T-helper 1 cell treated with Interleukin-12 subunit alpha and Interleukin-12 subunit beta and Interleukin-4 antibody, amounts not matched to agents 30 ng/mL and 1 ng/mL, for 36 hours (primary cell): ENCODE measurements at regions not wholly inside any gene's neighbourhood (a gene's known extent, or its start where the extent isn't known, plus 50 kb on each side); places are given as distances from the start of the nearest gene placed in this dataset.
"Not testable (repeated sequence)": the region's sequence is repeated elsewhere in the genome, so short reads cannot be mapped to it uniquely, and the experiment has no call there.

Experiments
- intact Hi-C: fragments of 100-400 bp; cut with micrococcal nuclease; formaldehyde crosslinking; loops from one replicate; pipeline ENCODE4 v1.15.1; 2024

DNA sequence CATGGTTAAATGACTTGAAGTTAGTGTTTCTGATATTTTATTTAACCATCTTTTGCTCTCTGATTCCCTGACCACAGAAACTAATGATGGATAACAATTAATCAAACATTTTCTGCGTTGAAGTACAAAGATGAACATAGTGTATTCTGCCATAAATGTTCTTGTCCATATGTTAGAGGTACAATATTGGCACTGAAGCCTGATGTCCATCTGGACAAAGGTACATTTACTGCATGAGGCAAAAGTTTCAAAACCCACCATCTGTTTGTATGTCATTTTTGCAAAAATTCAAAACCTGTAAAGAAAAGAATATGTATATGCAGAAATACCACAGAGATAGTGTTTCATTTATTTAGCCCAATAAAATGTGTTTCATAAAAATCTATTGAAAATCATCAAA lies 861.5 kb downstream of the ANKRD7 start:
- intact Hi-C loops: no loop called here

DNA sequence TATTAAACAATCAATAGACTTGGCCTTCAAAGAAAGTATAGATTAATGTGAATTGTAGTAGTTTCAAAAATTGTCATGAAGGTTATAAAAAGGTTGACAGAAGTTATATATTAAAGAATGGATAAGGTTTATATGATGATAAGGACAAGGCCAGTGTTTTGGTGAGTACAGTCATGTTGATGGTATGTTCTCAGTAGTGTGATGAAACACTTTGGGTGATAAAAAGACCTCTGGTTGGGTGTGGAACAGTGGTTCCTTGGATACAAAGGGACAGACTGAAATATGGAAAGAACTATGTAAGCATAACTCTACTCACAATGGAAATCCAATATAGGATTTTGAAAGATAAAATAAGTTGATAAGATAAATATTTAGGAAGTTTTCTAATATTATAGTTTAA lies 866.3 kb downstream of the ANKRD7 start:
- intact Hi-C loops: no loop called here

GRCh38 chr7:119096683-119097082 lies 872.2 kb downstream of the ANKRD7 start:
- intact Hi-C loops: no loop called here

- intact Hi-C loops: not testable (repeated sequence)
These were observed 876.2 kb downstream of the ANKRD7 start for GRCh38 chr7:119100611-119101258.

- intact Hi-C loops: no loop called here
These were observed 877.8 kb downstream of the ANKRD7 start for GRCh38 chr7:119102291-119102690.

- intact Hi-C loops: no loop called here
These were observed 880.9 kb downstream of the ANKRD7 start for GRCh38 chr7:119105381-119105780.

GRCh38 chr7:119123326-119123725 lies 898.8 kb downstream of the ANKRD7 start:
- intact Hi-C loops: no loop called here

DNA sequence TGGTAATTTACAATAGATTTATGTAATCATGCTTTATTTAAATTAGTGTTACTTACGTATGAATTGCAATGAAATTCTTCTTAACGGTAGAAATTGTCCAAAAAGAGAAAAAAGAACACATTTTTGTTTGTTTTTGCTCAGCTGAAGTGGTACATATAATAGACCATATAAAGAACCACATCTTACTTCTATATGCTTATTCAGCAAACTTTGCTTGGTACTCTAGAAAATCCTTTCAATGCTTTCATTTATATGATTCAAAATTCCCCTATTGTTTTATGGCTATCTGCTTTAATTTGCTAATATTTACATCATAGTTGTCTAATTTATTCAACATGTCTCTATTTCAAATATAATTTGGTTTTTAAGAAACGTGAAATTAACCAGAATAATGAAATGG lies 903.2 kb downstream of the ANKRD7 start:
- intact Hi-C loops: no loop called here

DNA sequence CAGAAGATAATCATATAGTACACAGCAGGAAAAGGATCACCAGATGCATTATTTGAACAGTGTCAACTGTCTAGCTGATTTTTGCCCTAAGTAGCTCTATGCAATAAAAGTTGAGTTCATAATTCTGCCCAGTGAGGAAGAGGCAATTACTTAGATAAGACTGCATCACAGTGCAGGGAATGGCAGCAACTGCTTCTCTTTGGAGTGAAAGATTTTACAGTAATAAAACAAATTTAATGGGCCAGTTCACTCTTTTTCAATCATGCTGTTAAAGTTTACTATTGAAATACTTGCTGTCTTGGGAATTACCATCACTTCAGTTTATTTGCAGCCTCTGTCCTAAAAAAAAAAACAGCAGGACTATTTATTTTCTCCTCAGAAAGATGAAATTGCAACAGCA lies 907.9 kb downstream of the ANKRD7 start:
- intact Hi-C loops: no loop called here

GRCh38 chr7:119167431-119167830 lies 942.9 kb downstream of the ANKRD7 start:
- intact Hi-C loops: no loop called here

DNA sequence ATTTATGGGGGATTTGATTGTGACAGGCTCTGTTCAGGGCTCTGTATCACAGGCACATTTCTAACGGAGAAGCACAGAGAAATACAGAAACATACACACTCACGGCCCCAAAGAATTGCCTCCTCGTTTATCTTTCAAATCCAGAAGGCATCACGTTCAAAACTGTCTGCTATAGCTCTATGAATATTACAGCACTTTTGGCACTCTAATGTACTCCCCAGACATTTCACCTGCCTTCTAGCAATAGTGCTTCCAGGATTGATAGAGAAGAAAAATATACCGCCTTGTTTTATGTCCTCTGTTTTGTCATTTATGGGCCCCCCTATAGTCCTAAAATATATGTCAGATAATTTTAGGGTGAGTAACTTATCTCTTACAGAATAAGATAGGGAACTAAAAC lies 947.5 kb downstream of the ANKRD7 start:
- intact Hi-C loops: no loop called here

GRCh38 chr7:119175911-119176627 lies 951.6 kb downstream of the ANKRD7 start:
- intact Hi-C loops: loop anchor here (1.0 kb wide), 2 partner anchors 824 to 917 kb away; no protein-coding TSS in a partner anchor

- intact Hi-C loops: no loop called here
These were observed 953.4 kb downstream of the ANKRD7 start for GRCh38 chr7:119177863-119178262.

DNA sequence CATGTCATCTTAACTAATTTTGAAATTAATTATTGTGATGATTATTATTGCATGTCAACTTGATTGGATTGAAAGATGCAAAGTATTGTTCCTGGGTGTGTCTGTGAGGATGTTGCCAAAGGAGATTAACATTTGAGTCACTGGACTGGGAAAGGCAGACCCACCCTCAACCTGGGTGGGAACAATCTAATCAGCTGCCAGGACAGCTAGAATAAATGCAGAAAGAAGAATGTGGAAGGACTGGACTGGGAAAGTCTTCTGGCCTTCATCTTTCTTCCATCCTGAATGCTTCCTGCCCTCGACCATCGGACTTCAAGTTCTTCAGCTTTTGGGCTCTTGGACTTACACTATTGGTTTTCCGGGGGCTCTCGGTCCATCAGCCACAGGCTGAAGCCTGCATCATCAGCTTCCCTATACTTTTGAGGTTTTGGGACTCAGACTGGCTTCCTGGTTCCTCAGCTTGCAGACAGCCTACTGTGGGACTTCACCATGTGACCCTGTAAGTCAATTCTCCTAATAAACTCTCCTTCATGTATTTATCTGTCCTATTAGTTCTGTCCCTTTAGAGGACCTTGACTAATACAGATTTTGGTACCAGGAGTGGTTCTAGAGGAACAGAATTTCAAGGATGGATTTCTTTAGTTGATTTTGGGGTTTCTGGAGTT lies 959.8 kb downstream of the ANKRD7 start:
- intact Hi-C loops: no loop called here

DNA sequence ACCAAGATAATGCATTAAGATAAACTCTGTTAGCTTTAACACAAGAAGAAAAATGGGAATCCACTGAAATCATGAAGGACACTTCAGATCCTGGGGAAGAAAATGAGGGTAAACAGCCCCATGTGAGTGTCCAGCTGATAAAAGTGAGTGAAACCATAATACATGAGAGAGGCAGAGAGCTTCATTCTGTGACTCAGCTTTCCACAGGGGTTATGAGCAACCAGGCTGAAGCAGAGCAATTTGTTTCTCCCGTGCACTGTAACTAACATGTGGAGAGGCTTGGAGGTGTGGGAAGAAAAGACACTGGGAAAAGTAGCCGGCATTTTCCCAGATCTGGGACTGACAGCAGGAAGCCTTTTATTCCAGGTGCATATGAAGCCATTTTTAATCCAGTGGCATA lies 971.7 kb downstream of the ANKRD7 start:
- intact Hi-C loops: no loop called here

DNA sequence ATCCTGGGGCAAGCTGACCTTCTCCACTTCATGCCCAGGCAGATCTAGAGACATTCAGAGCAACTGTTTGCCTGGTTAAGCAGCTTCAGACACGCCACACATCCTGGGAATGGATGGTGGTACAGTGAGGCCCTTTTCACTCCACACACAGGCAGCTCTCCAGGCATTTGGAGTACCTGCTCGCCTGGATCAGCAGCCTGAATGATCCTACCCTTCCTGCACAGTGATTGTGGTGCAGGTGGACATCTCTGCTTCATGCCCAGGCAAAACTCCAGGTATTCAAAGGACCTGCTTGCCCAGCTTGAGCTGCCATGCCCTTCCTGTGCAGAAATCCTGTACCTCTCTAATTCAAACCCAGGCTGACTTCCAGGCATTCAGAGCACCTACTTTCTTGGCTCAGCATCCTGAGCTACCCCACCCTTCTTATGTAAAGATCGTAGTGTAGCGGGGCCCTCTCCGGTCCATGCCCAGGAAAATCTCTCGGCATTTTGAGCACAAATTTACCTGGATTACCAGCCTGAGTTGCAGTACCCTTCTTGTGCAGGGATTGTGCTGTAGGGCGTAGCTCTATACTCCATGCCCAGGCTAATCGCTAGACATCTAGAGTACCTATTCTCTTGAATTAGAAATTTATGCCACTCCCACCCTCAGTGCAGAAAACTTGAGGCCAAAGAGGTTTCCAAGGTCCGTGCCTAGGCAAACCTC lies 972.8 kb downstream of the ANKRD7 start:
- intact Hi-C loops: no loop called here

GRCh38 chr7:119197877-119198527 lies 973.5 kb downstream of the ANKRD7 start:
- intact Hi-C loops: loop anchor here (1.0 kb wide), 2 partner anchors 845 to 939 kb away; no protein-coding TSS in a partner anchor

DNA sequence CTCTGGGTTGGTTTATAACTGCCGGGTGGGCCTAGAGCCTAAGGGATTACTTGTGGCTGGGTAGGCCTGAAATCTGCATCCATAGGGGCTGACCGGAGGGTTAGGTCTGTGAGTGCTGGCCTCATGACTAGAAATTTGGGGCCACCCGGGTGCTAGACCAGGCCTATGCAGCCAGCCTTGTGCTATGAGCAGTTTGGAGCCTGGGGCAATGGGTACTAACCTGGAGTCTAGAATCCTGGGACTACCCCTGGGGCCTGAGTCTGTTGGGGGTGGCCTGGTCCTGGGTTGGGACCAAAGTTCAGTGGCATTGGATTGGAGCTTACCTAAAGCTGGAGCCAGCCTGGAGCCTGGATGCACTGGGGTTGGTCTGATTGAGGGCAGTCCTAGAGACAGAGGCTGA lies 995.2 kb downstream of the ANKRD7 start:
- intact Hi-C loops: no loop called here

DNA sequence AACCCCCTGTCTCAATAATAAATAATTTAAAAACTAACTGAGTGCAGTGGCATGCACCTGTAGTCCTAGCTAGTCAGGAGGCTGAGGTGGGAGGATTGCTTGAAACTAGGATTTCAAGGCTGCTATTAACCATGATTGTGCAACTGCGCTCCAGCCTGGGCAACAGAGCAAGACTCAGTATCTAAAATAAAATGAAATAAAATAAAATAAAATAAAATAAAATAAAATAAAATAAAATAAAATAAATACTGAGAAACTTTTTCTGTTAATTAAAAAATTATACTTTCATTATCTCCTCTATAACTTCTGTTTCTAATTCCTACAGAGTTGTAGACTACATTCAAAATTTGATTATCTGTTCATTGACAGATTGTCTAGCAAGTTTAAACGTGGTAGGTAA lies 999.4 kb downstream of the ANKRD7 start:
- intact Hi-C loops: no loop called here

DNA sequence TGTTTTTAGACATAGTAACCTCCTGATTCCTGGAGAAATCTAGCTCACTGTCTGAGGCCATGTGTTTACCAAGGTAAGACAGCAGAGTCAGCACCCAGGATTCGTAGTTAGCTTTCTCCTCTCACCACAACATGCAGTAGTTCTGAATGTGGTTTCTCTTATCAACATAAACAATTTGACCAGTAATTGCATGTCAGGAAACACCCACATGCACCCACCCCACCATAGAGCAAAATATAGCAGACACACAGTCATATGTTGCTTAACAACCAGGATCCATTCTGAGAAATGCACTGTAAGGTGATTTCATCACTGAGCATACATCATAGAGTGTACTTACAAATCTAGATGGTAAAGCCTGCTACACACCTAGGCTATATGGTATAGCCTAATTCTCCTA lies 1004.0 kb downstream of the ANKRD7 start:
- intact Hi-C loops: no loop called here

GRCh38 chr7:119232091-119232490 lies 1007.6 kb downstream of the ANKRD7 start:
- intact Hi-C loops: no loop called here
